ENCODE measurements at regions not wholly inside any gene's neighbourhood (a gene's known extent, or its start where the extent isn't known, plus 50 kb on each side); places are given as distances from the start of the nearest gene placed in this dataset.

GRCh38 chr3:23752126-23752525 is 53.6 kb upstream of the UBE2E1 start:
- no peak overlapping the region for H3K4me2 ChIP-seq (replicated peaks; ENCODE audit: low read depth, low read length, poor library complexity, severe bottlenecking)
- 81% methylated on average over 2 of the region's 3 CpGs for WGBS (ENCODE audit: insufficient coverage)
- no peak for DNase-seq
- TF ChIP-seq, protein P1, sequence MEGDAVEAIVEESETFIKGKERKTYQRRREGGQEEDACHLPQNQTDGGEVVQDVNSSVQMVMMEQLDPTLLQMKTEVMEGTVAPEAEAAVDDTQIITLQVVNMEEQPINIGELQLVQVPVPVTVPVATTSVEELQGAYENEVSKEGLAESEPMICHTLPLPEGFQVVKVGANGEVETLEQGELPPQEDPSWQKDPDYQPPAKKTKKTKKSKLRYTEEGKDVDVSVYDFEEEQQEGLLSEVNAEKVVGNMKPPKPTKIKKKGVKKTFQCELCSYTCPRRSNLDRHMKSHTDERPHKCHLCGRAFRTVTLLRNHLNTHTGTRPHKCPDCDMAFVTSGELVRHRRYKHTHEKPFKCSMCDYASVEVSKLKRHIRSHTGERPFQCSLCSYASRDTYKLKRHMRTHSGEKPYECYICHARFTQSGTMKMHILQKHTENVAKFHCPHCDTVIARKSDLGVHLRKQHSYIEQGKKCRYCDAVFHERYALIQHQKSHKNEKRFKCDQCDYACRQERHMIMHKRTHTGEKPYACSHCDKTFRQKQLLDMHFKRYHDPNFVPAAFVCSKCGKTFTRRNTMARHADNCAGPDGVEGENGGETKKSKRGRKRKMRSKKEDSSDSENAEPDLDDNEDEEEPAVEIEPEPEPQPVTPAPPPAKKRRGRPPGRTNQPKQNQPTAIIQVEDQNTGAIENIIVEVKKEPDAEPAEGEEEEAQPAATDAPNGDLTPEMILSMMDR (IDR thresholded peaks at IDR 0.05), result no peak
- TF ChIP-seq EZH2 (IDR thresholded peaks at IDR 0.05; ENCODE audit: borderline replicate concordance, insufficient read depth, low read depth, low read length, poor library complexity, severe bottlenecking), result no peak
- H3K27me3 Mint-ChIP-seq, result no peaks in the 10 kb centered on the region
- no peaks in the 10 kb centered on the region for H3K79me2 ChIP-seq (ENCODE audit: control insufficient read depth, insufficient read depth, low read length)
- H2AFZ ChIP-seq (ENCODE audit: insufficient read depth, low read depth, low read length, poor library complexity, severe bottlenecking), result no peak overlapping the region
- no peaks in the 10 kb centered on the region for H3K36me3 ChIP-seq (replicated peaks in 1 of 2; ENCODE audit: control extremely low read depth in 1 of 2, control insufficient read depth in 1 of 2, extremely low read depth in 1 of 2, insufficient read depth in 2 of 2, low read length in 1 of 2)
- no peaks in the 10 kb centered on the region for H3K9me3 ChIP-seq (ENCODE audit: control extremely low read depth in 1 of 3, control insufficient read depth in 2 of 3, insufficient read depth in 1 of 3, low read length in 2 of 3)
- H3K4me1 ChIP-seq (ENCODE audit: control insufficient read depth in 2 of 2, insufficient read depth in 2 of 2, low read length in 2 of 2), result peaks cover 0 to 3% of the 10 kb centered on the region in 2 donors
- no peak overlapping the region for H3K9ac ChIP-seq (ENCODE audit: low read length)
- H3K9me3 Mint-ChIP-seq (ENCODE audit: insufficient read depth), result no peaks in the 10 kb centered on the region
- intact Hi-C loops (cut with micrococcal nuclease), result no loop called here
- no peak overlapping the region for H3K4me3 Mint-ChIP-seq
- H3K27me3 ChIP-seq (replicated peaks in 1 of 4; ENCODE audit: control extremely low read depth in 1 of 4, control insufficient read depth in 3 of 4, insufficient read depth in 4 of 4, low read length in 3 of 4), result peaks cover 0 to 2% (median 0%) of the 10 kb centered on the region in 4 experiments
- no peak overlapping the region for H3K4me3 ChIP-seq (ENCODE audit: control extremely low read depth in 1 of 5, extremely low read depth in 1 of 5, insufficient read depth in 1 of 5, low read depth in 2 of 5, low read length in 4 of 5)
- no peak overlapping the region for H3K27ac ChIP-seq (ENCODE audit: low read length in 2 of 2)
- H3K4me1 Mint-ChIP-seq, result peaks cover 9% of the 10 kb centered on the region
- ChIA-PET CTCF (no interaction called here), POLR2A (no interaction called here)
- H4K20me1 ChIP-seq (ENCODE audit: control insufficient read depth, insufficient read depth, low read length, poor library complexity, severe bottlenecking), result no peaks in the 10 kb centered on the region
- no peak for ATAC-seq (ENCODE audit: low read depth)
- no peak overlapping the region for H3K27ac Mint-ChIP-seq

DNA sequence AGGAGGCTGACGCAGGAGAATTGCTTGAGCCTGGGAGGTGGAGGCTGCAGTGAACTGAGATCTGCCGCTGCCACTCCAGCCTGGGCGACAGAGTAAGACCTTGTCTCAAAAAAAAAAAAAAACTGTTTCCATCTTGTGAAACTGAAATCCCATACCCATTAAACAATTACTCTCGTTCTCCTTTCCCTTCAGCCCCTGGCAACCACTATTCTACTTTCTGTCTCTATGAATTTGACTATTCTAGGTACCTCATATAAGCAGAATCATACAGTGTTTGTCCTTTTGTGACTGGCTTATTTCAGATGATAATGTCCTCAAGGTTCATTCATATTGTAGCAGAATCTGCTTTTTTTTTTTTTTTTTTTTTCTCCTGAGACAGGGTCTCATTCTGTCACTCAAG is 51.5 kb upstream of the UBE2E1 start:
- WGBS (ENCODE audit: insufficient coverage), result 90% methylated on average over 2 of the region's 4 CpGs
- POLR2A ChIA-PET, result no interaction called here
- Histone ChIP-seq H3K27ac (ENCODE audit: low read length in 2 of 2) (no peak overlapping the region), H3K9ac (ENCODE audit: low read length) (no peak overlapping the region), H3K4me1 (ENCODE audit: control insufficient read depth in 2 of 2, insufficient read depth in 2 of 2, low read length in 2 of 2) (no peaks in the 10 kb centered on the region), H3K36me3 (replicated peaks in 1 of 2; ENCODE audit: control extremely low read depth in 1 of 2, control insufficient read depth in 1 of 2, extremely low read depth in 1 of 2, insufficient read depth in 2 of 2, low read length in 1 of 2) (no peaks in the 10 kb centered on the region), H3K79me2 (ENCODE audit: control insufficient read depth, insufficient read depth, low read length) (no peaks in the 10 kb centered on the region), H3K9me3 (ENCODE audit: control extremely low read depth in 1 of 3, control insufficient read depth in 2 of 3, insufficient read depth in 1 of 3, low read length in 2 of 3) (no peaks in the 10 kb centered on the region), H2AFZ (ENCODE audit: insufficient read depth, low read depth, low read length, poor library complexity, severe bottlenecking) (no peak overlapping the region), H3K4me3 (ENCODE audit: control extremely low read depth in 1 of 5, extremely low read depth in 1 of 5, insufficient read depth in 1 of 5, low read depth in 2 of 5, low read length in 4 of 5) (no peak overlapping the region), H4K20me1 (ENCODE audit: control insufficient read depth, insufficient read depth, low read length, poor library complexity, severe bottlenecking) (no peaks in the 10 kb centered on the region), H3K27me3 (replicated peaks in 1 of 4; ENCODE audit: control extremely low read depth in 1 of 4, control insufficient read depth in 3 of 4, insufficient read depth in 4 of 4, low read length in 3 of 4) (peaks cover 0 to 2% (median 0%) of the 10 kb centered on the region in 4 experiments), H3K4me2 (replicated peaks; ENCODE audit: low read depth, low read length, poor library complexity, severe bottlenecking) (no peak overlapping the region)
- Mint-ChIP-seq H3K4me1 (no peaks in the 10 kb centered on the region), H3K27me3 (no peaks in the 10 kb centered on the region), H3K4me3 (no peak overlapping the region), H3K27ac (no peak overlapping the region), H3K9me3 (ENCODE audit: insufficient read depth) (no peaks in the 10 kb centered on the region)
- intact Hi-C loops (cut with micrococcal nuclease), result no loop called here
- no peak for ATAC-seq (ENCODE audit: low read depth)
- CTCF ChIA-PET, result interaction anchor here (0.8 kb wide), 1 partner anchor 173 kb away, joined by 4 read pairs; no protein-coding TSS in a partner anchor
- no peak for TF ChIP-seq EZH2 (IDR thresholded peaks at IDR 0.05; ENCODE audit: borderline replicate concordance, insufficient read depth, low read depth, low read length, poor library complexity, severe bottlenecking)
- TF ChIP-seq, protein P1 (IDR thresholded peaks at IDR 0.05), result no peak
- DNase-seq, result no peak

Measured in B cell (primary cell).